K562 (cell line): ENCODE measurements at regions not wholly inside any gene's neighbourhood (a gene's known extent, or its start where the extent isn't known, plus 50 kb on each side); places are given as distances from the start of the nearest gene placed in this dataset.

Experiments used
- ARID1B ChIP-seq: fragments of 450-650 bp; IDR thresholded peaks from 2 replicates; pipeline ENCODE4 v1.6.1; 2016; ENCODE audit warnings: antibody characterized with exemption, mild to moderate bottlenecking, inconsistent platforms
- CREM ChIP-seq: IDR thresholded peaks from 2 replicates; pipeline ENCODE4 v1.6.1; 2014; ENCODE audit warnings: antibody characterized with exemption, low read depth
- KAT8 ChIP-seq: fragments of 450-650 bp; IDR thresholded peaks from 2 replicates; pipeline ENCODE4 v1.6.1; 2016; ENCODE audit warnings: low read depth, mild to moderate bottlenecking
- MYBL2 ChIP-seq, 2 experiments: fragments of 450-650 bp in 1 of 2; sonication (generic) in 1 of 2; formaldehyde crosslinking in 1 of 2; IDR thresholded peaks; 2 replicates each; pipeline versions ENCODE4 v1.6.1 to v1.8.1; 2017 to 2022; ENCODE audit warnings: borderline replicate concordance in 1 of 2, inconsistent platforms in 1 of 2, low read depth in 1 of 2, mild to moderate bottlenecking in 1 of 2, missing genetic modification reagents in 1 of 2, moderate library complexity in 1 of 2
- NCOA4 ChIP-seq: fragments of 450-650 bp; IDR thresholded peaks from 2 replicates; pipeline ENCODE4 v1.6.1; 2018; ENCODE audit warnings: mild to moderate bottlenecking; ENCODE audit not compliant: partially characterized antibody
- NR2F6 ChIP-seq: fragments of 450-650 bp; formaldehyde crosslinking; IDR thresholded peaks from 2 replicates; pipeline ENCODE4 v1.4.0; 2020; ENCODE audit warnings: mild to moderate bottlenecking
- OTX1 ChIP-seq: fragments of 450-650 bp; formaldehyde crosslinking; IDR thresholded peaks from 2 replicates; pipeline ENCODE4 v1.4.0; 2022; ENCODE audit warnings: mild to moderate bottlenecking
- PHF21A ChIP-seq: fragments of 450-650 bp; IDR thresholded peaks from 2 replicates; pipeline ENCODE4 v1.6.1; 2017; ENCODE audit warnings: low read depth, borderline replicate concordance
- POLR2AphosphoS5 ChIP-seq: IDR thresholded peaks from 2 replicates; pipeline ENCODE4 v1.6.1; 2011; ENCODE audit warnings: mild to moderate bottlenecking, low read depth, low read length, moderate library complexity; ENCODE audit not compliant: control insufficient read depth, insufficient read depth
- POLR2G ChIP-seq: fragments of 200-400 bp; formaldehyde crosslinking; IDR thresholded peaks from 2 replicates; pipeline ENCODE4 v1.6.1; 2017; ENCODE audit warnings: low read depth, mild to moderate bottlenecking, antibody characterized with exemption, low read length, moderate library complexity
- SMAD4 ChIP-seq: fragments of 250-450 bp; sonication (Bioruptor Pico); conservative IDR thresholded peaks from 2 replicates; pipeline ENCODE4 v1.8.0; 2021; ENCODE audit warnings: inconsistent platforms, mild to moderate bottlenecking, moderate library complexity
- SMARCC2 ChIP-seq: fragments of 450-650 bp; IDR thresholded peaks from 2 replicates; pipeline ENCODE4 v1.6.1; 2017; ENCODE audit warnings: antibody characterized with exemption, moderate library complexity, mild to moderate bottlenecking, low read depth
- SOX6 ChIP-seq: fragments of 450-650 bp; IDR thresholded peaks from 2 replicates; pipeline ENCODE4 v1.6.1; 2014; ENCODE audit warnings: mild to moderate bottlenecking
- TBP ChIP-seq: optimal IDR thresholded peaks from 2 replicates; pipeline ENCODE3; 2011; ENCODE audit warnings: low read depth, low read length, improper control_type of control experiment
- TGIF2 ChIP-seq: sonication (generic); formaldehyde crosslinking; IDR thresholded peaks from 2 replicates; pipeline ENCODE4 v1.8.1; 2022; ENCODE audit warnings: mild to moderate bottlenecking, missing genetic modification reagents, moderate library complexity
- ZNF324 ChIP-seq: fragments of 250-450 bp; sonication (Bioruptor Pico); IDR thresholded peaks from 2 replicates; pipeline ENCODE4 v1.4.0; 2020; ENCODE audit warnings: mild to moderate bottlenecking
- ZNF583 ChIP-seq: fragments of 250-450 bp; sonication (Bioruptor Pico); IDR thresholded peaks from 2 replicates; pipeline ENCODE4 v1.4.0; 2020
- TF ChIP-seq, protein P1 (sequence below): fragments of 450-650 bp; formaldehyde crosslinking; IDR thresholded peaks from 2 replicates; pipeline ENCODE4 v1.4.0; 2020; ENCODE audit warnings: mild to moderate bottlenecking
- TF ChIP-seq, protein P2 (sequence below): fragments of 450-650 bp; IDR thresholded peaks from 2 replicates; pipeline ENCODE4 v1.6.1; 2017; ENCODE audit warnings: mild to moderate bottlenecking, moderate library complexity
- TF ChIP-seq, protein P3 (sequence below): fragments of 450-650 bp; IDR thresholded peaks from 2 replicates; pipeline ENCODE4 v1.6.1; 2016; ENCODE audit warnings: missing biosample characterization, missing genetic modification characterization
- TF ChIP-seq, protein P4 (sequence below), 2 experiments: fragments of 450-650 bp; IDR thresholded peaks; 2 replicates each; pipeline ENCODE4 v1.6.1; 2018; ENCODE audit warnings: mild to moderate bottlenecking in 2 of 2, low read depth in 1 of 2; ENCODE audit not compliant: partially characterized antibody in 2 of 2

DNA sequence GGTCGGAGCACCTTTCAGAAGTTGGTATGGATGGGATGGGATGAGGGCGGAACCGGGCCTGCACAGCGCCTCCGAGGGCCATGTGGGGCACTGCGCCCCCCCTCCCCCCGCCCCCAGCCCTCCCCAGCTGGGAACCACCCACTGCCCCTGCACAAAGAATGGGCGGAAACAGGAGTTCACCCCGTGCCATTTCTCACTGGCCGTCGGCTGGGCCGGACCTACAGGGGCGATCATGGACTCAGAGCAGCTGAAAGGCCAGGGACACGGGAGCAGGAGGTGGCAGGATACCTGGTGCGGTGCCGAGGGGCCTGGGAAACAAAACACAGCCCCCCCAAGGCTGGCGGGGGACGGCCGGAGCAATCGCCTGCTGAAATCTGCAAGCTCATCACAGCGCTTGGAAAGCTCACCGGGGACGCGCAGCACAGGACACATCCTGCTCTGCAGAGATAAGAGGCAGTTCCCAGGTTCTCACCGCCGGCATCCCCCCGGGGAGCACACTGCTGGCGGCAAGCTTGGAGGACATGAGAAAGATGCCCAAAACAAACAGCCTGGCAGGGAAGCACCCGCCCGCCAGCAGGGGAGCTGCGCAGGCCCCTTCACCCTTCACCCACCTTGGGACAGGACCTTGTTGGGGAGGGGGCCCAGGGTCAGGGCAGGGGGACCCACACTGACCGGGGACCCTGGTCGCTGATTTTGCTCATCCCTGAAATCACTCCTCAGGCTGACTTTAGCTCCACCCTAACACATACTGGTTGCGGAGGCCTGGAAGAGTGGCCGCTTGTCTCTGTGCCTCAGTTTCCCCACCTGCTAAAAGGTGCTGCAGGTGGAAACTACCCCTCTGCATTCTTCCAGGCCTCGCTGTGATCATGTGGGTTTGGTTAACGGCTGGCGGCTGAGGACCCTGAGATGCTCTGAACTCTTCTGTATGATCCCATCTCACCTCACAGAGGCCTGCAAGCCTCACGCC lies 263.9 kb downstream of the C16orf95 start (continued):
- TF ChIP-seq, protein P1, sequence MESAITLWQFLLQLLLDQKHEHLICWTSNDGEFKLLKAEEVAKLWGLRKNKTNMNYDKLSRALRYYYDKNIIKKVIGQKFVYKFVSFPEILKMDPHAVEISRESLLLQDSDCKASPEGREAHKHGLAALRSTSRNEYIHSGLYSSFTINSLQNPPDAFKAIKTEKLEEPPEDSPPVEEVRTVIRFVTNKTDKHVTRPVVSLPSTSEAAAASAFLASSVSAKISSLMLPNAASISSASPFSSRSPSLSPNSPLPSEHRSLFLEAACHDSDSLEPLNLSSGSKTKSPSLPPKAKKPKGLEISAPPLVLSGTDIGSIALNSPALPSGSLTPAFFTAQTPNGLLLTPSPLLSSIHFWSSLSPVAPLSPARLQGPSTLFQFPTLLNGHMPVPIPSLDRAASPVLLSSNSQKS, result no peak
- peak; percentile 97 for TF ChIP-seq ARID1B
- no peak for TF ChIP-seq KAT8
- 0 out of 2 replicates have a peak, but pooled peaks have one; percentile 21 for TF ChIP-seq POLR2AphosphoS5
- TF ChIP-seq NR2F6 (CRISPR knock-in tag), result no peak
- TF ChIP-seq, protein P2, sequence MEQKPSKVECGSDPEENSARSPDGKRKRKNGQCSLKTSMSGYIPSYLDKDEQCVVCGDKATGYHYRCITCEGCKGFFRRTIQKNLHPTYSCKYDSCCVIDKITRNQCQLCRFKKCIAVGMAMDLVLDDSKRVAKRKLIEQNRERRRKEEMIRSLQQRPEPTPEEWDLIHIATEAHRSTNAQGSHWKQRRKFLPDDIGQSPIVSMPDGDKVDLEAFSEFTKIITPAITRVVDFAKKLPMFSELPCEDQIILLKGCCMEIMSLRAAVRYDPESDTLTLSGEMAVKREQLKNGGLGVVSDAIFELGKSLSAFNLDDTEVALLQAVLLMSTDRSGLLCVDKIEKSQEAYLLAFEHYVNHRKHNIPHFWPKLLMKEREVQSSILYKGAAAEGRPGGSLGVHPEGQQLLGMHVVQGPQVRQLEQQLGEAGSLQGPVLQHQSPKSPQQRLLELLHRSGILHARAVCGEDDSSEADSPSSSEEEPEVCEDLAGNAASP, result no peak
- TF ChIP-seq TGIF2 (CRISPR knock-in tag), result no peak
- no peak for TF ChIP-seq PHF21A
- peak; percentile 86 for TF ChIP-seq SMARCC2
- no peak for TF ChIP-seq MYBL2 (IDR thresholded peaks at IDR 0.05; ENCODE audit: low read depth)
- no peak for TF ChIP-seq MYBL2 (CRISPR knock-in tag; IDR thresholded peaks at IDR 0.05; ENCODE audit: borderline replicate concordance)
- TF ChIP-seq ZNF324, result no peak
- TF ChIP-seq POLR2G, result peak; percentile 60; the same call in 1 of the 2 replicates
- TF ChIP-seq OTX1 (CRISPR knock-in tag), result no peak
- peak; percentile 82 for TF ChIP-seq SMAD4 (CRISPR knock-in tag)
- peak; percentile 81 for TF ChIP-seq SOX6
- TF ChIP-seq, protein P3, sequence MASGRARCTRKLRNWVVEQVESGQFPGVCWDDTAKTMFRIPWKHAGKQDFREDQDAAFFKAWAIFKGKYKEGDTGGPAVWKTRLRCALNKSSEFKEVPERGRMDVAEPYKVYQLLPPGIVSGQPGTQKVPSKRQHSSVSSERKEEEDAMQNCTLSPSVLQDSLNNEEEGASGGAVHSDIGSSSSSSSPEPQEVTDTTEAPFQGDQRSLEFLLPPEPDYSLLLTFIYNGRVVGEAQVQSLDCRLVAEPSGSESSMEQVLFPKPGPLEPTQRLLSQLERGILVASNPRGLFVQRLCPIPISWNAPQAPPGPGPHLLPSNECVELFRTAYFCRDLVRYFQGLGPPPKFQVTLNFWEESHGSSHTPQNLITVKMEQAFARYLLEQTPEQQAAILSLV (tag), result no peak
- TF ChIP-seq TBP, result no peak
- TF ChIP-seq, protein P4, sequence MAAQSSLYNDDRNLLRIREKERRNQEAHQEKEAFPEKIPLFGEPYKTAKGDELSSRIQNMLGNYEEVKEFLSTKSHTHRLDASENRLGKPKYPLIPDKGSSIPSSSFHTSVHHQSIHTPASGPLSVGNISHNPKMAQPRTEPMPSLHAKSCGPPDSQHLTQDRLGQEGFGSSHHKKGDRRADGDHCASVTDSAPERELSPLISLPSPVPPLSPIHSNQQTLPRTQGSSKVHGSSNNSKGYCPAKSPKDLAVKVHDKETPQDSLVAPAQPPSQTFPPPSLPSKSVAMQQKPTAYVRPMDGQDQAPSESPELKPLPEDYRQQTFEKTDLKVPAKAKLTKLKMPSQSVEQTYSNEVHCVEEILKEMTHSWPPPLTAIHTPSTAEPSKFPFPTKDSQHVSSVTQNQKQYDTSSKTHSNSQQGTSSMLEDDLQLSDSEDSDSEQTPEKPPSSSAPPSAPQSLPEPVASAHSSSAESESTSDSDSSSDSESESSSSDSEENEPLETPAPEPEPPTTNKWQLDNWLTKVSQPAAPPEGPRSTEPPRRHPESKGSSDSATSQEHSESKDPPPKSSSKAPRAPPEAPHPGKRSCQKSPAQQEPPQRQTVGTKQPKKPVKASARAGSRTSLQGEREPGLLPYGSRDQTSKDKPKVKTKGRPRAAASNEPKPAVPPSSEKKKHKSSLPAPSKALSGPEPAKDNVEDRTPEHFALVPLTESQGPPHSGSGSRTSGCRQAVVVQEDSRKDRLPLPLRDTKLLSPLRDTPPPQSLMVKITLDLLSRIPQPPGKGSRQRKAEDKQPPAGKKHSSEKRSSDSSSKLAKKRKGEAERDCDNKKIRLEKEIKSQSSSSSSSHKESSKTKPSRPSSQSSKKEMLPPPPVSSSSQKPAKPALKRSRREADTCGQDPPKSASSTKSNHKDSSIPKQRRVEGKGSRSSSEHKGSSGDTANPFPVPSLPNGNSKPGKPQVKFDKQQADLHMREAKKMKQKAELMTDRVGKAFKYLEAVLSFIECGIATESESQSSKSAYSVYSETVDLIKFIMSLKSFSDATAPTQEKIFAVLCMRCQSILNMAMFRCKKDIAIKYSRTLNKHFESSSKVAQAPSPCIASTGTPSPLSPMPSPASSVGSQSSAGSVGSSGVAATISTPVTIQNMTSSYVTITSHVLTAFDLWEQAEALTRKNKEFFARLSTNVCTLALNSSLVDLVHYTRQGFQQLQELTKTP (IDR thresholded peaks at IDR 0.05; ENCODE audit: low read depth in 1 of 2, partially characterized antibody in 2 of 2), result no peak
- TF ChIP-seq CREM, result peak; percentile 65; the same call in 1 of the 2 replicates
- TF ChIP-seq ZNF583 (CRISPR knock-in tag), result no peak
- no peak for TF ChIP-seq NCOA4
